Endothelial cell of umbilical vein (primary cell): ENCODE measurements at regions not wholly inside any gene's neighbourhood (a gene's known extent, or its start where the extent isn't known, plus 50 kb on each side); places are given as distances from the start of the nearest gene placed in this dataset.

Source experiments
- BruUV-seq: library from RNA; stranded (reverse); fragments of 400-500 nt; replicated peaks from 2 replicates; lab custom pipeline; 2021; lab: Mats Ljungman, UMichigan
- CTCF ChIA-PET: fragments of 300-600, 350-600 bp; sonication (Branson Sonifier 250); formaldehyde crosslinking; loops from one replicate; lab custom pipeline; 2021; ENCODE audit warnings: antibody characterized with exemption, inconsistent platforms; lab: Charles Lee
- POLR2A ChIA-PET: fragments of 300-600, 350-600 bp; sonication (Branson Sonifier 250); formaldehyde crosslinking; loops from one replicate; lab custom pipeline; 2021; ENCODE audit warnings: antibody characterized with exemption, inconsistent platforms; lab: Charles Lee
- DNase-seq: peaks from one replicate; pipeline ENCODE4 v3.0.0-alpha.2; 2011; ENCODE audit warnings: low read depth, low spot score
- FAIRE-seq: peaks from 2 replicates; lab custom pipeline; 2011; peaks lifted over from hg19 to GRCh38; lab: Jason Lieb, UNC
- H2AFZ ChIP-seq: 2 replicates; pipeline ENCODE4 v1.6.0; 2012; ENCODE audit warnings: low read depth, low read length, control low read depth, inconsistent platforms
- H3K27ac ChIP-seq: 2 replicates; pipeline ENCODE4 v1.5.1; 2011; ENCODE audit warnings: low read depth, mild to moderate bottlenecking, control low read depth, low read length, moderate library complexity; ENCODE audit not compliant: insufficient read depth
- H3K27me3 ChIP-seq, 2 experiments: 2 replicates each; pipeline versions ENCODE4 v1.6.0 to v1.6.1; 2011; ENCODE audit warnings: low read length in 2 of 2, mixed read lengths in 1 of 2; ENCODE audit not compliant: control insufficient read depth in 2 of 2, insufficient read depth in 2 of 2
- H3K36me3 ChIP-seq, 2 experiments: 2 replicates in 1 of 2; 3 replicates in 1 of 2; pipeline ENCODE4 v1.5.1; 2011; ENCODE audit warnings: low read length in 2 of 2, mild to moderate bottlenecking in 1 of 2, moderate library complexity in 1 of 2; ENCODE audit not compliant: control insufficient read depth in 2 of 2, insufficient read depth in 2 of 2; ENCODE audit errors: extremely low read depth in 1 of 2
- H3K4me1 ChIP-seq: 3 replicates; pipeline ENCODE4 v1.5.1; 2011; ENCODE audit warnings: mild to moderate bottlenecking, low read length; ENCODE audit not compliant: control insufficient read depth, insufficient read depth; ENCODE audit errors: extremely low read depth
- H3K4me2 ChIP-seq: 2 replicates; pipeline ENCODE4 v1.6.1; 2011; ENCODE audit warnings: low read length, control low read depth, mixed read lengths; ENCODE audit not compliant: insufficient read depth
- H3K4me3 ChIP-seq, 3 experiments: fragments of 200-600 bp in 1 of 3; sonication (generic), shearing (Covaris generic) in 1 of 3; replicated peaks in 1 of 3; 2 replicates each; pipeline ENCODE4 v1.5.1; 2011 to 2016; ENCODE audit warnings: control low read depth in 3 of 3, low read length in 3 of 3, mild to moderate bottlenecking in 2 of 3, inconsistent platforms in 1 of 3, low read depth in 1 of 3, moderate library complexity in 1 of 3; ENCODE audit not compliant: insufficient read depth in 1 of 3
- H3K79me2 ChIP-seq: 2 replicates; pipeline ENCODE4 v1.6.0; 2012; ENCODE audit warnings: low read length, inconsistent platforms; ENCODE audit not compliant: control insufficient read depth, insufficient read depth
- H3K9ac ChIP-seq: replicated peaks from 2 replicates; pipeline ENCODE3; 2011; ENCODE audit warnings: low read length, control low read depth; ENCODE audit not compliant: insufficient read depth; ENCODE audit errors: extremely low read depth
- H3K9me1 ChIP-seq: replicated peaks from 3 replicates; pipeline ENCODE4 v1.6.0; 2011; ENCODE audit warnings: mild to moderate bottlenecking, low read length; ENCODE audit not compliant: control insufficient read depth, insufficient read depth; ENCODE audit errors: extremely low read depth
- H3K9me3 ChIP-seq: replicated peaks from 2 replicates; pipeline ENCODE4 v1.5.1; 2012; ENCODE audit warnings: low read length, inconsistent platforms; ENCODE audit not compliant: control insufficient read depth, insufficient read depth
- H4K20me1 ChIP-seq: replicated peaks from 2 replicates; pipeline ENCODE3; 2011; ENCODE audit warnings: mild to moderate bottlenecking, low read length; ENCODE audit not compliant: control insufficient read depth, insufficient read depth; ENCODE audit errors: extremely low read depth
- EZH2 ChIP-seq: IDR thresholded peaks from 2 replicates; pipeline ENCODE4 v1.6.1; 2012; ENCODE audit warnings: borderline replicate concordance, low read depth, mild to moderate bottlenecking, moderate library complexity, low read length, inconsistent platforms; ENCODE audit not compliant: severe bottlenecking
- FOS ChIP-seq: IDR thresholded peaks from 2 replicates; pipeline ENCODE4 v1.6.1; 2011; ENCODE audit warnings: mild to moderate bottlenecking, low read length, moderate library complexity, borderline replicate concordance; ENCODE audit not compliant: insufficient read depth
- GATA2 ChIP-seq: IDR thresholded peaks from 2 replicates; pipeline ENCODE4 v1.7.0; 2011; ENCODE audit warnings: low read depth, mild to moderate bottlenecking, moderate library complexity, mixed read lengths, low read length; ENCODE audit not compliant: insufficient read length, insufficient read depth
- JUN ChIP-seq: IDR thresholded peaks from 2 replicates; pipeline ENCODE4 v1.6.1; 2011; ENCODE audit warnings: borderline replicate concordance, low read depth; ENCODE audit not compliant: insufficient read length, insufficient read depth
- MYC ChIP-seq: IDR thresholded peaks from one replicate; pipeline ENCODE4 v1.6.1; 2011; ENCODE audit warnings: mild to moderate bottlenecking, low read depth, low read length
- POLR2A ChIP-seq: IDR thresholded peaks from 2 replicates; pipeline ENCODE4 v1.6.1; 2012; ENCODE audit warnings: low read depth, mild to moderate bottlenecking, control low read depth, low read length
- POLR2AphosphoS5 ChIP-seq: IDR thresholded peaks from 2 replicates; pipeline ENCODE4 v1.6.1; 2012; ENCODE audit warnings: low read depth, mild to moderate bottlenecking, control low read depth, low read length, moderate library complexity; ENCODE audit not compliant: insufficient read depth
- dilution Hi-C: fragments of 300-500 bp; cut with MboI; formaldehyde crosslinking; loops from one replicate; pipeline ENCODE4 v1.15.0; 2019; ENCODE audit warnings: low sequenced_read_pairs; ENCODE audit not compliant: extremely low pct_ligation_motif_present
- intact Hi-C: fragments of 100-400 bp; cut with micrococcal nuclease; formaldehyde crosslinking; loops from one replicate; pipeline ENCODE4 v1.10.0; 2022
- TF ChIP-seq, protein P1 (sequence below): IDR thresholded peaks from 2 replicates; pipeline ENCODE4 v1.6.1; 2011; ENCODE audit not compliant: insufficient read depth, insufficient read length
- TF ChIP-seq, protein P2 (sequence below), 2 donors: IDR thresholded peaks; 1 replicate in 1 of 2; 2 replicates in 1 of 2; pipeline ENCODE4 v1.5.1; 2011; ENCODE audit warnings: low read length in 2 of 2, mild to moderate bottlenecking in 2 of 2, moderate library complexity in 2 of 2, control low read depth in 1 of 2, inconsistent platforms in 1 of 2, low read depth in 1 of 2; ENCODE audit not compliant: insufficient read depth in 1 of 2; ENCODE audit errors: extremely low read depth in 1 of 2

- no peaks in the 10 kb centered on the region for H3K9me1 ChIP-seq
- FAIRE-seq (no peak), DNase-seq (no peak)
- dilution Hi-C loops (no loop called here), intact Hi-C loops (no loop called here)
- no peaks in the 10 kb centered on the region for H3K9me3 ChIP-seq
- H3K27ac ChIP-seq, result no peak overlapping the region
- H3K4me2 ChIP-seq, result no peak overlapping the region
- BruUV-seq, result no TSS peak
- H3K4me1 ChIP-seq, result no peaks in the 10 kb centered on the region
- no peak overlapping the region for H3K9ac ChIP-seq
- H3K36me3 ChIP-seq, result no peaks in the 10 kb centered on the region
- TF ChIP-seq EZH2, result no peak
- TF ChIP-seq, protein P1, sequence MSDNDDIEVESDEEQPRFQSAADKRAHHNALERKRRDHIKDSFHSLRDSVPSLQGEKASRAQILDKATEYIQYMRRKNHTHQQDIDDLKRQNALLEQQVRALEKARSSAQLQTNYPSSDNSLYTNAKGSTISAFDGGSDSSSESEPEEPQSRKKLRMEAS, result no peak
- no peak for TF ChIP-seq MYC
- TF ChIP-seq POLR2A, result no peak
- TF ChIP-seq FOS, result no peak
- TF ChIP-seq GATA2, result no peak
- TF ChIP-seq JUN, result no peak
- TF ChIP-seq, protein P2, sequence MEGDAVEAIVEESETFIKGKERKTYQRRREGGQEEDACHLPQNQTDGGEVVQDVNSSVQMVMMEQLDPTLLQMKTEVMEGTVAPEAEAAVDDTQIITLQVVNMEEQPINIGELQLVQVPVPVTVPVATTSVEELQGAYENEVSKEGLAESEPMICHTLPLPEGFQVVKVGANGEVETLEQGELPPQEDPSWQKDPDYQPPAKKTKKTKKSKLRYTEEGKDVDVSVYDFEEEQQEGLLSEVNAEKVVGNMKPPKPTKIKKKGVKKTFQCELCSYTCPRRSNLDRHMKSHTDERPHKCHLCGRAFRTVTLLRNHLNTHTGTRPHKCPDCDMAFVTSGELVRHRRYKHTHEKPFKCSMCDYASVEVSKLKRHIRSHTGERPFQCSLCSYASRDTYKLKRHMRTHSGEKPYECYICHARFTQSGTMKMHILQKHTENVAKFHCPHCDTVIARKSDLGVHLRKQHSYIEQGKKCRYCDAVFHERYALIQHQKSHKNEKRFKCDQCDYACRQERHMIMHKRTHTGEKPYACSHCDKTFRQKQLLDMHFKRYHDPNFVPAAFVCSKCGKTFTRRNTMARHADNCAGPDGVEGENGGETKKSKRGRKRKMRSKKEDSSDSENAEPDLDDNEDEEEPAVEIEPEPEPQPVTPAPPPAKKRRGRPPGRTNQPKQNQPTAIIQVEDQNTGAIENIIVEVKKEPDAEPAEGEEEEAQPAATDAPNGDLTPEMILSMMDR (IDR thresholded peaks at IDR 0.05; ENCODE audit: extremely low read depth in 1 of 2, insufficient read depth in 1 of 2, low read depth in 1 of 2, low read length in 2 of 2), result no peak
- TF ChIP-seq POLR2AphosphoS5, result no peak
- H3K27me3 ChIP-seq, result no peaks in the 10 kb centered on the region
- ChIA-PET CTCF (no interaction called here), POLR2A (no interaction called here)
- no peak overlapping the region for H3K4me3 ChIP-seq
- no peaks in the 10 kb centered on the region for H3K79me2 ChIP-seq
- no peaks in the 10 kb centered on the region for H4K20me1 ChIP-seq
- no peak overlapping the region for H2AFZ ChIP-seq
Observed at GRCh38 chr2:238635647-238636051, 208.9 kb downstream of the ASB1 start.
